ENCODE measurements at regions not wholly inside any gene's neighbourhood (a gene's known extent, or its start where the extent isn't known, plus 50 kb on each side); places are given as distances from the start of the nearest gene placed in this dataset.

- Histone ChIP-seq H2AFZ (no peak overlapping the region), H4K20me1 (ENCODE audit: insufficient read depth) (no peaks in the 10 kb centered on the region), H3K36me3 (ENCODE audit: low read depth) (no peaks in the 10 kb centered on the region), H3K27ac (no peak overlapping the region), H3K4me2 (ENCODE audit: unreplicated experiment) (no peak overlapping the region), H3F3A (ENCODE audit: insufficient read depth) (0 out of 2 replicates have a peak, but pooled peaks cover 3% of the 10 kb centered on the region), H3K27me3 (replicated peaks; ENCODE audit: insufficient read depth) (peaks cover 63% of the 10 kb centered on the region), H3K9me3 (ENCODE audit: low read depth) (no peaks in the 10 kb centered on the region), H3K9me2 (ENCODE audit: insufficient read depth) (no peaks in the 10 kb centered on the region), H3K4me3 (no peak overlapping the region), H3K79me2 (ENCODE audit: insufficient read depth) (no peaks in the 10 kb centered on the region), H3K9ac (no peak overlapping the region), H3K4me1 (ENCODE audit: insufficient read depth) (no peaks in the 10 kb centered on the region)
- DNase-seq: no peak
- in situ Hi-C loops (cut with MboI): no loop called here
- 12 to 18% methylated on average over 17 of the region's 17 CpGs for WGBS, 2 experiments (ENCODE audit: low coverage in 1 of 2, low lambda C conversion rate in 2 of 2, missing lambda C conversion rate in 2 of 2)
- TF ChIP-seq EZH2phosphoT487 (IDR thresholded peaks at IDR 0.05; ENCODE audit: insufficient read depth, low read depth) (no peak), EZH2 (IDR thresholded peaks at IDR 0.05; ENCODE audit: insufficient read depth, poor library complexity, severe bottlenecking) (no peak)
Measured at GRCh38 chr6:28737750-28738395, 185.9 kb downstream of the TRIM27 start.

GRCh38 chr6:28738396-28738765 is 185.4 kb downstream of the TRIM27 start:
- Histone ChIP-seq H3K4me2 (ENCODE audit: unreplicated experiment) (no peak overlapping the region), H3K36me3 (ENCODE audit: low read depth) (no peaks in the 10 kb centered on the region), H3K9me3 (ENCODE audit: low read depth) (no peaks in the 10 kb centered on the region), H3K9ac (no peak overlapping the region), H3K4me1 (ENCODE audit: insufficient read depth) (no peaks in the 10 kb centered on the region), H3K4me3 (no peak overlapping the region), H3K27me3 (replicated peaks; ENCODE audit: insufficient read depth) (peaks cover 58% of the 10 kb centered on the region), H3K27ac (no peak overlapping the region), H3F3A (ENCODE audit: insufficient read depth) (0 out of 2 replicates have a peak, but pooled peaks cover 3% of the 10 kb centered on the region), H3K79me2 (ENCODE audit: insufficient read depth) (no peaks in the 10 kb centered on the region), H3K9me2 (ENCODE audit: insufficient read depth) (no peaks in the 10 kb centered on the region), H2AFZ (no peak overlapping the region), H4K20me1 (ENCODE audit: insufficient read depth) (no peaks in the 10 kb centered on the region)
- WGBS, 2 experiments (ENCODE audit: low coverage in 1 of 2, low lambda C conversion rate in 2 of 2, missing lambda C conversion rate in 2 of 2): 3 to 4% methylated on average over 16 of the region's 16 CpGs
- in situ Hi-C loops (cut with MboI): no loop called here
- no peak for TF ChIP-seq EZH2 (IDR thresholded peaks at IDR 0.05; ENCODE audit: insufficient read depth, poor library complexity, severe bottlenecking)
- TF ChIP-seq EZH2phosphoT487 (IDR thresholded peaks at IDR 0.05; ENCODE audit: insufficient read depth, low read depth): no peak
- no peak for DNase-seq

GRCh38 chr6:28741363-28741762 is 182.4 kb downstream of the TRIM27 start:
- Histone ChIP-seq H3K9me3 (ENCODE audit: low read depth) (no peaks in the 10 kb centered on the region), H3K79me2 (ENCODE audit: insufficient read depth) (no peaks in the 10 kb centered on the region), H3K36me3 (ENCODE audit: low read depth) (no peaks in the 10 kb centered on the region), H3K4me1 (ENCODE audit: insufficient read depth) (no peaks in the 10 kb centered on the region), H3F3A (ENCODE audit: insufficient read depth) (0 out of 2 replicates have a peak, but pooled peaks cover 3% of the 10 kb centered on the region), H2AFZ (no peak overlapping the region), H3K4me3 (no peak overlapping the region), H3K9ac (no peak overlapping the region), H3K4me2 (ENCODE audit: unreplicated experiment) (no peak overlapping the region), H3K27ac (no peak overlapping the region), H4K20me1 (ENCODE audit: insufficient read depth) (no peaks in the 10 kb centered on the region), H3K9me2 (ENCODE audit: insufficient read depth) (no peaks in the 10 kb centered on the region), H3K27me3 (replicated peaks; ENCODE audit: insufficient read depth) (peaks cover 32% of the 10 kb centered on the region)
- TF ChIP-seq EZH2 (IDR thresholded peaks at IDR 0.05; ENCODE audit: insufficient read depth, poor library complexity, severe bottlenecking) (no peak), EZH2phosphoT487 (IDR thresholded peaks at IDR 0.05; ENCODE audit: insufficient read depth, low read depth) (no peak)
- in situ Hi-C loops (cut with MboI): no loop called here
- 14 to 16% methylated on average over 3 of the region's 3 CpGs for WGBS, 2 experiments (ENCODE audit: low coverage in 1 of 2, low lambda C conversion rate in 2 of 2, missing lambda C conversion rate in 2 of 2)
- DNase-seq: no peak

- Histone ChIP-seq H4K20me1 (ENCODE audit: insufficient read depth) (no peaks in the 10 kb centered on the region), H3K4me1 (ENCODE audit: insufficient read depth) (no peaks in the 10 kb centered on the region), H2AFZ (no peak overlapping the region), H3K36me3 (ENCODE audit: low read depth) (no peaks in the 10 kb centered on the region), H3K9me2 (ENCODE audit: insufficient read depth) (no peaks in the 10 kb centered on the region), H3K9me3 (ENCODE audit: low read depth) (no peaks in the 10 kb centered on the region), H3K27ac (no peak overlapping the region), H3K79me2 (ENCODE audit: insufficient read depth) (no peaks in the 10 kb centered on the region), H3K9ac (no peak overlapping the region), H3K4me2 (ENCODE audit: unreplicated experiment) (no peak overlapping the region), H3K4me3 (no peak overlapping the region), H3K27me3 (replicated peaks; ENCODE audit: insufficient read depth) (peaks cover 18% of the 10 kb centered on the region), H3F3A (ENCODE audit: insufficient read depth) (0 out of 2 replicates have a peak, but pooled peaks cover 3% of the 10 kb centered on the region)
- 4% methylated on average over 18 to 19 of the region's 19 CpGs for WGBS, 2 experiments (ENCODE audit: low coverage in 1 of 2, low lambda C conversion rate in 2 of 2, missing lambda C conversion rate in 2 of 2)
- DNase-seq: peak; percentile 49
- TF ChIP-seq EZH2phosphoT487 (IDR thresholded peaks at IDR 0.05; ENCODE audit: insufficient read depth, low read depth) (no peak), EZH2 (IDR thresholded peaks at IDR 0.05; ENCODE audit: insufficient read depth, poor library complexity, severe bottlenecking) (no peak)
- in situ Hi-C loops (cut with MboI): no loop called here
Measured at GRCh38 chr6:28742668-28743270, 181.0 kb downstream of the TRIM27 start.

Data from GM23248 (cell line).